ENCODE measurements at regions not wholly inside any gene's neighbourhood (a gene's known extent, or its start where the extent isn't known, plus 50 kb on each side); places are given as distances from the start of the nearest gene placed in this dataset.
"Not testable (repeated sequence)": the region's sequence is repeated elsewhere in the genome, so short reads cannot be mapped to it uniquely, and the experiment has no call there.

GRCh38 chr2:137886083-137886831 is 78.0 kb upstream of the HNMT start:
- no peak for DNase-seq (ENCODE audit: low spot score)

GRCh38 chr2:137888845-137889244 is 75.4 kb upstream of the HNMT start:
- no peak for DNase-seq (ENCODE audit: low spot score)

GRCh38 chr2:137892739-137893138 is 71.5 kb upstream of the HNMT start:
- DNase-seq (ENCODE audit: low spot score): no peak

GRCh38 chr2:137893145-137893544 is 71.1 kb upstream of the HNMT start:
- DNase-seq (ENCODE audit: low spot score): no peak

GRCh38 chr2:137896467-137896866 is 67.8 kb upstream of the HNMT start:
- no peak for DNase-seq (ENCODE audit: low spot score)

- no peak for DNase-seq (ENCODE audit: low spot score)
Measured at GRCh38 chr2:137897082-137897481, 67.2 kb upstream of the HNMT start.

GRCh38 chr2:137900421-137901141 is 63.7 kb upstream of the HNMT start:
- no peak for DNase-seq (ENCODE audit: low spot score)

- DNase-seq (ENCODE audit: low spot score): no peak
Measured at GRCh38 chr2:137910641-137911040, 53.6 kb upstream of the HNMT start.

- DNase-seq (ENCODE audit: low spot score): no peak
Measured at GRCh38 chr2:137912371-137912770, 51.9 kb upstream of the HNMT start.

- no peak for DNase-seq (ENCODE audit: low spot score)
Measured at GRCh38 chr2:137913169-137913568, 51.1 kb upstream of the HNMT start.

GRCh38 chr2:137913648-137914047 is 50.6 kb upstream of the HNMT start:
- DNase-seq (ENCODE audit: low spot score): not testable (repeated sequence)
